GM18498 (cell line): ENCODE measurements at regions not wholly inside any gene's neighbourhood (a gene's known extent, or its start where the extent isn't known, plus 50 kb on each side); places are given as distances from the start of the nearest gene placed in this dataset.
"Not testable (repeated sequence)": the region's sequence is repeated elsewhere in the genome, so short reads cannot be mapped to it uniquely, and the experiment has no call there.

ENCODE experiments used
- ATAC-seq: cut with Tn5 transposase; IDR thresholded peaks from one replicate; pipeline ENCODE4 v1.9.1; 2021; ENCODE audit warnings: mild to moderate bottlenecking, moderate library complexity; ENCODE audit not compliant: unreplicated experiment

- no peak for ATAC-seq
Measured at GRCh38 chr5:174997688-174998087, 273.3 kb downstream of the MSX2 start.

GRCh38 chr5:174996941-174997340 lies 272.6 kb downstream of the MSX2 start:
- ATAC-seq, result no peak

- no peak for ATAC-seq
Measured at GRCh38 chr5:174995827-174996226, 271.4 kb downstream of the MSX2 start.

GRCh38 chr5:174991847-174992246 lies 267.5 kb downstream of the MSX2 start:
- ATAC-seq, result no peak

GRCh38 chr5:174990909-174991308 lies 266.5 kb downstream of the MSX2 start:
- ATAC-seq, result no peak

GRCh38 chr5:174987443-174988012 lies 263.1 kb downstream of the MSX2 start:
- ATAC-seq, result no peak

- no peak for ATAC-seq
Measured at GRCh38 chr5:174984863-174985262, 260.5 kb downstream of the MSX2 start.

- no peak for ATAC-seq
Measured at GRCh38 chr5:174982485-174982884, 258.1 kb downstream of the MSX2 start.

GRCh38 chr5:174981416-174981815 lies 257.0 kb downstream of the MSX2 start:
- ATAC-seq, result no peak

GRCh38 chr5:174980952-174981351 lies 256.6 kb downstream of the MSX2 start:
- ATAC-seq, result no peak

GRCh38 chr5:174972291-174972690 lies 247.9 kb downstream of the MSX2 start:
- ATAC-seq, result no peak

- ATAC-seq, result no peak
Measured at GRCh38 chr5:174971210-174971609, 246.8 kb downstream of the MSX2 start.

- no peak for ATAC-seq
Measured at GRCh38 chr5:174970502-174970901, 246.1 kb downstream of the MSX2 start.

GRCh38 chr5:174953871-174954270 lies 229.5 kb downstream of the MSX2 start:
- ATAC-seq, result no peak

- ATAC-seq, result peak; percentile 77
Measured at GRCh38 chr5:174951151-174951780, 226.9 kb downstream of the MSX2 start.

GRCh38 chr5:174947548-174947947 lies 223.2 kb downstream of the MSX2 start:
- ATAC-seq, result no peak

GRCh38 chr5:174945853-174946252 lies 221.5 kb downstream of the MSX2 start:
- ATAC-seq, result no peak

- ATAC-seq, result no peak
Measured at GRCh38 chr5:174943785-174944184, 219.4 kb downstream of the MSX2 start.

GRCh38 chr5:174943002-174943401 lies 218.6 kb downstream of the MSX2 start:
- ATAC-seq, result not testable (repeated sequence)

GRCh38 chr5:174937201-174938123 lies 213.1 kb downstream of the MSX2 start:
- no peak for ATAC-seq

GRCh38 chr5:174935854-174936474 lies 211.6 kb downstream of the MSX2 start:
- no peak for ATAC-seq
